ENCODE measurements at regions not wholly inside any gene's neighbourhood (a gene's known extent, or its start where the extent isn't known, plus 50 kb on each side); places are given as distances from the start of the nearest gene placed in this dataset.

GRCh38 chr5:105828821-105829220 lies 1841.9 kb downstream of the EFNA5 start:
- POLR2A ChIA-PET: no interaction called here
- ATAC-seq (ENCODE audit: low read depth): no peak
- no peaks in the 10 kb centered on the region for H3K9me3 Mint-ChIP-seq

GRCh38 chr5:105821800-105822199 lies 1848.9 kb downstream of the EFNA5 start:
- POLR2A ChIA-PET: no interaction called here
- H3K9me3 Mint-ChIP-seq: peaks cover 3% of the 10 kb centered on the region

More at GRCh38 chr5:105828821-105829220, 1841.9 kb downstream of the EFNA5 start:
- DNase-seq: no peak
- intact Hi-C loops (cut with micrococcal nuclease): no loop called here
- H3K27me3 Mint-ChIP-seq: no peaks in the 10 kb centered on the region
- CTCF ChIA-PET: no interaction called here
- no peak overlapping the region for H3K27ac Mint-ChIP-seq
- H3K4me1 Mint-ChIP-seq: no peaks in the 10 kb centered on the region
- H3K4me3 Mint-ChIP-seq: no peak overlapping the region
- no peaks in the 10 kb centered on the region for H3K36me3 Mint-ChIP-seq (ENCODE audit: low read depth)
- no peak for TF ChIP-seq CTCF (IDR thresholded peaks at IDR 0.05)

GRCh38 chr5:105817914-105818313 lies 1852.8 kb downstream of the EFNA5 start:
- H3K27ac Mint-ChIP-seq: no peak overlapping the region
- no peak for TF ChIP-seq CTCF (IDR thresholded peaks at IDR 0.05)
- no peaks in the 10 kb centered on the region for H3K36me3 Mint-ChIP-seq (ENCODE audit: low read depth)

More at GRCh38 chr5:105821800-105822199, 1848.9 kb downstream of the EFNA5 start:
- CTCF ChIA-PET: no interaction called here
- DNase-seq (no peak), ATAC-seq (ENCODE audit: low read depth) (no peak)
- Mint-ChIP-seq H3K4me1 (no peaks in the 10 kb centered on the region), H3K36me3 (ENCODE audit: low read depth) (no peaks in the 10 kb centered on the region), H3K4me3 (no peak overlapping the region), H3K27ac (no peak overlapping the region), H3K27me3 (no peaks in the 10 kb centered on the region)
- TF ChIP-seq CTCF (IDR thresholded peaks at IDR 0.05): no peak
- intact Hi-C loops (cut with micrococcal nuclease): no loop called here

GRCh38 chr5:105817416-105817815 lies 1853.3 kb downstream of the EFNA5 start:
- H3K27ac Mint-ChIP-seq: no peak overlapping the region
- H3K4me1 Mint-ChIP-seq: no peaks in the 10 kb centered on the region
- H3K36me3 Mint-ChIP-seq (ENCODE audit: low read depth): no peaks in the 10 kb centered on the region
- ChIA-PET POLR2A (no interaction called here), CTCF (no interaction called here)
- ATAC-seq (ENCODE audit: low read depth) (no peak), DNase-seq (no peak)
- no peaks in the 10 kb centered on the region for H3K27me3 Mint-ChIP-seq
- peaks cover 5% of the 10 kb centered on the region for H3K9me3 Mint-ChIP-seq
- TF ChIP-seq CTCF (IDR thresholded peaks at IDR 0.05): no peak
- H3K4me3 Mint-ChIP-seq: no peak overlapping the region
- intact Hi-C loops (cut with micrococcal nuclease): no loop called here

More at GRCh38 chr5:105817914-105818313, 1852.8 kb downstream of the EFNA5 start:
- H3K4me3 Mint-ChIP-seq: no peak overlapping the region
- ATAC-seq (ENCODE audit: low read depth) (no peak), DNase-seq (no peak)
- H3K9me3 Mint-ChIP-seq: peaks cover 3% of the 10 kb centered on the region
- no peaks in the 10 kb centered on the region for H3K4me1 Mint-ChIP-seq
- ChIA-PET CTCF (no interaction called here), POLR2A (no interaction called here)
- intact Hi-C loops (cut with micrococcal nuclease): no loop called here
- H3K27me3 Mint-ChIP-seq: no peaks in the 10 kb centered on the region

- H3K4me1 Mint-ChIP-seq: no peaks in the 10 kb centered on the region
- no peaks in the 10 kb centered on the region for H3K27me3 Mint-ChIP-seq
- no peaks in the 10 kb centered on the region for H3K36me3 Mint-ChIP-seq (ENCODE audit: low read depth)
- intact Hi-C loops (cut with micrococcal nuclease): no loop called here
- ChIA-PET CTCF (no interaction called here), POLR2A (no interaction called here)
- peaks cover 5% of the 10 kb centered on the region for H3K9me3 Mint-ChIP-seq
- H3K27ac Mint-ChIP-seq: no peak overlapping the region
- DNase-seq (no peak), ATAC-seq (ENCODE audit: low read depth) (no peak)
- no peak overlapping the region for H3K4me3 Mint-ChIP-seq
- TF ChIP-seq CTCF (IDR thresholded peaks at IDR 0.05): no peak
Measured at GRCh38 chr5:105816961-105817360, 1853.8 kb downstream of the EFNA5 start.

All from activated B cell treated with CpG ODN at 0.5 μM for 24 hours (primary cell).